Neural progenitor cell (in vitro differentiated cells): ENCODE measurements at regions not wholly inside any gene's neighbourhood (a gene's known extent, or its start where the extent isn't known, plus 50 kb on each side); places are given as distances from the start of the nearest gene placed in this dataset.

Experiments
- DNase-seq: peaks from one replicate; pipeline ENCODE4 v3.0.0-alpha.2; 2016; ENCODE audit warnings: low spot score
- H2AFZ ChIP-seq: fragments of 200-600 bp; sonication (generic); replicated peaks from 2 replicates; pipeline ENCODE4 v1.6.1; 2016; ENCODE audit warnings: antibody characterized with exemption
- H3F3A ChIP-seq: fragments of 200-600 bp; sonication (generic); 2 replicates; pipeline ENCODE4 v1.6.1; 2016; ENCODE audit warnings: antibody characterized with exemption, low read depth
- H3K27ac ChIP-seq: fragments of 200-600 bp; sonication (generic); 2 replicates; pipeline ENCODE4 v1.5.1; 2016; ENCODE audit warnings: mild to moderate bottlenecking
- H3K27me3 ChIP-seq: fragments of 200-600 bp; sonication (generic); 2 replicates; pipeline ENCODE4 v1.6.1; 2016; ENCODE audit warnings: mild to moderate bottlenecking, moderate library complexity
- H3K36me3 ChIP-seq: fragments of 200-600 bp; sonication (generic); 2 replicates; pipeline ENCODE4 v1.5.1; 2016
- H3K4me1 ChIP-seq: fragments of 200-600 bp; sonication (generic); 2 replicates; pipeline ENCODE4 v1.6.1; 2016; ENCODE audit warnings: mixed run types
- H3K4me2 ChIP-seq: fragments of 200-600 bp; sonication (generic); 2 replicates; pipeline ENCODE4 v1.6.1; 2016
- H3K4me3 ChIP-seq: fragments of 200-600 bp; sonication (generic); 2 replicates; pipeline ENCODE4 v1.5.1; 2016
- H3K79me2 ChIP-seq: fragments of 200-600 bp; sonication (generic); 2 replicates; pipeline ENCODE4 v1.6.1; 2016; ENCODE audit warnings: low read depth
- H3K9ac ChIP-seq: fragments of 200-600 bp; sonication (generic); 2 replicates; pipeline ENCODE4 v1.6.1; 2016
- H3K9me3 ChIP-seq: fragments of 200-600 bp; sonication (generic); 2 replicates; pipeline ENCODE4 v1.5.1; 2016; ENCODE audit warnings: low read depth
- H4K20me1 ChIP-seq: fragments of 200-600 bp; sonication (generic); 2 replicates; pipeline ENCODE4 v1.6.1; 2016; ENCODE audit warnings: low read depth
- H3K27ac Mint-ChIP-seq: 3 replicates; pipeline ENCODE4 v1.8.0; 2021; ENCODE audit warnings: mixed read lengths
- H3K27me3 Mint-ChIP-seq: 2 replicates; pipeline ENCODE4 v1.8.0; 2022; ENCODE audit warnings: low read depth, mild to moderate bottlenecking, inconsistent platforms, moderate library complexity, mixed read lengths; ENCODE audit not compliant: insufficient read depth
- H3K36me3 Mint-ChIP-seq: 3 replicates; pipeline ENCODE4 v1.8.0; 2021; ENCODE audit warnings: mixed read lengths
- H3K4me1 Mint-ChIP-seq: 3 replicates; pipeline ENCODE4 v1.8.0; 2021; ENCODE audit warnings: mixed read lengths
- H3K4me3 Mint-ChIP-seq: 3 replicates; pipeline ENCODE4 v1.8.0; 2021; ENCODE audit warnings: mild to moderate bottlenecking, moderate library complexity, mixed read lengths
- H3K9me3 Mint-ChIP-seq: 3 replicates; pipeline ENCODE4 v1.8.0; 2020; ENCODE audit warnings: mixed read lengths
- EZH2 ChIP-seq: fragments of 200-600 bp; sonication (generic); IDR thresholded peaks from 2 replicates; pipeline ENCODE4 v1.6.1; 2017; ENCODE audit warnings: antibody characterized with exemption, mild to moderate bottlenecking, moderate library complexity
- EZH2phosphoT487 ChIP-seq: fragments of 200-600 bp; sonication (generic); IDR thresholded peaks from 2 replicates; pipeline ENCODE4 v1.6.1; 2017; ENCODE audit warnings: antibody characterized with exemption
- TF ChIP-seq, protein P1 (sequence below): fragments of 200-600 bp; sonication (generic); IDR thresholded peaks from 2 replicates; pipeline ENCODE4 v1.5.1; 2017; ENCODE audit warnings: antibody characterized with exemption, mild to moderate bottlenecking

DNA sequence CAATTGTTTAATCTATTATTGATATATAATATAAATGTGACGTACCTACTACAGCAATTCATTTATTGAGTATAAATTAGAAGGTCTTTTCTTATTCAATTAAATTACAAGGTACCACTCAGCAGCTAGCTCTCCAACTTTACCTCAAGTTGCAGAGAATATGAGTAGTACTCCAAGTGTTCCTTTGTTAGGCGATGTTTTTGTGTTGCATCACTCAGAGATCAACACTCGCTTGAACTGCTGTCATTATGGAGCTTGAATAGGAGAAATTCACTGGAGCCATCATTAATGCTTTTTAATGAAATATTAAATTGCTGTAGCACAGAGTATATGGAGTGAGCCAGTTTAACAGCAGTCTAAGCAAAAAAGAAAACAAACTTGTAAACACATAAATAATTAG, 320.0 kb downstream of the FSIP2 start:
- H3K27me3 Mint-ChIP-seq: no peaks in the 10 kb centered on the region
- Histone ChIP-seq H3K36me3 (no peaks in the 10 kb centered on the region), H2AFZ (no peak overlapping the region), H3F3A (peaks cover 5% of the 10 kb centered on the region), H3K9me3 (no peaks in the 10 kb centered on the region), H3K4me2 (no peak overlapping the region), H3K27ac (no peak overlapping the region), H3K27me3 (no peaks in the 10 kb centered on the region), H3K9ac (no peak overlapping the region), H3K79me2 (no peaks in the 10 kb centered on the region), H3K4me3 (no peak overlapping the region), H3K4me1 (peaks cover 14% of the 10 kb centered on the region), H4K20me1 (no peaks in the 10 kb centered on the region)
- TF ChIP-seq EZH2phosphoT487: no peak
- no peak for TF ChIP-seq EZH2
- TF ChIP-seq, protein P1, sequence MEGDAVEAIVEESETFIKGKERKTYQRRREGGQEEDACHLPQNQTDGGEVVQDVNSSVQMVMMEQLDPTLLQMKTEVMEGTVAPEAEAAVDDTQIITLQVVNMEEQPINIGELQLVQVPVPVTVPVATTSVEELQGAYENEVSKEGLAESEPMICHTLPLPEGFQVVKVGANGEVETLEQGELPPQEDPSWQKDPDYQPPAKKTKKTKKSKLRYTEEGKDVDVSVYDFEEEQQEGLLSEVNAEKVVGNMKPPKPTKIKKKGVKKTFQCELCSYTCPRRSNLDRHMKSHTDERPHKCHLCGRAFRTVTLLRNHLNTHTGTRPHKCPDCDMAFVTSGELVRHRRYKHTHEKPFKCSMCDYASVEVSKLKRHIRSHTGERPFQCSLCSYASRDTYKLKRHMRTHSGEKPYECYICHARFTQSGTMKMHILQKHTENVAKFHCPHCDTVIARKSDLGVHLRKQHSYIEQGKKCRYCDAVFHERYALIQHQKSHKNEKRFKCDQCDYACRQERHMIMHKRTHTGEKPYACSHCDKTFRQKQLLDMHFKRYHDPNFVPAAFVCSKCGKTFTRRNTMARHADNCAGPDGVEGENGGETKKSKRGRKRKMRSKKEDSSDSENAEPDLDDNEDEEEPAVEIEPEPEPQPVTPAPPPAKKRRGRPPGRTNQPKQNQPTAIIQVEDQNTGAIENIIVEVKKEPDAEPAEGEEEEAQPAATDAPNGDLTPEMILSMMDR: no peak
- H3K27ac Mint-ChIP-seq: no peak overlapping the region
- H3K4me3 Mint-ChIP-seq: no peak overlapping the region
- peaks cover 11% of the 10 kb centered on the region for H3K4me1 Mint-ChIP-seq
- peak; percentile 16 for DNase-seq
- H3K36me3 Mint-ChIP-seq: no peaks in the 10 kb centered on the region
- no peaks in the 10 kb centered on the region for H3K9me3 Mint-ChIP-seq

GRCh38 chr2:186059096-186059495, 320.5 kb downstream of the FSIP2 start:
- Histone ChIP-seq H3K79me2 (no peaks in the 10 kb centered on the region), H3K27ac (peak overlapping the region; percentile 31), H3K9me3 (no peaks in the 10 kb centered on the region), H4K20me1 (no peaks in the 10 kb centered on the region), H2AFZ (no peak overlapping the region), H3K4me3 (no peak overlapping the region), H3K36me3 (no peaks in the 10 kb centered on the region), H3K4me2 (no peak overlapping the region), H3K4me1 (peaks cover 14% of the 10 kb centered on the region), H3F3A (peaks cover 5% of the 10 kb centered on the region), H3K27me3 (no peaks in the 10 kb centered on the region), H3K9ac (no peak overlapping the region)
- peaks cover 11% of the 10 kb centered on the region for H3K4me1 Mint-ChIP-seq
- no peaks in the 10 kb centered on the region for H3K27me3 Mint-ChIP-seq
- no peak for TF ChIP-seq EZH2phosphoT487
- no peak for DNase-seq
- H3K27ac Mint-ChIP-seq: no peak overlapping the region
- H3K36me3 Mint-ChIP-seq: no peaks in the 10 kb centered on the region
- H3K4me3 Mint-ChIP-seq: no peak overlapping the region
- no peaks in the 10 kb centered on the region for H3K9me3 Mint-ChIP-seq

GRCh38 chr2:186060744-186061440, 322.3 kb downstream of the FSIP2 start:
- no peak for DNase-seq
- Mint-ChIP-seq H3K4me1 (peaks cover 11% of the 10 kb centered on the region), H3K27me3 (no peaks in the 10 kb centered on the region), H3K9me3 (no peaks in the 10 kb centered on the region), H3K4me3 (no peak overlapping the region), H3K36me3 (no peaks in the 10 kb centered on the region), H3K27ac (no peak overlapping the region)
- Histone ChIP-seq H3K27ac (no peak overlapping the region), H4K20me1 (no peaks in the 10 kb centered on the region), H3K4me3 (no peak overlapping the region), H3K4me1 (peaks cover 14% of the 10 kb centered on the region), H3K36me3 (no peaks in the 10 kb centered on the region), H3K9me3 (no peaks in the 10 kb centered on the region), H3K27me3 (no peaks in the 10 kb centered on the region), H3K79me2 (no peaks in the 10 kb centered on the region), H3K4me2 (no peak overlapping the region), H3K9ac (no peak overlapping the region), H3F3A (peaks cover 5% of the 10 kb centered on the region), H2AFZ (no peak overlapping the region)
- no peak for TF ChIP-seq EZH2
- TF ChIP-seq EZH2phosphoT487: no peak
- TF ChIP-seq, protein P1: no peak

- no peaks in the 10 kb centered on the region for H3K9me3 ChIP-seq
- H3K27me3 ChIP-seq: no peaks in the 10 kb centered on the region
- no peaks in the 10 kb centered on the region for H3K36me3 ChIP-seq
- Mint-ChIP-seq H3K9me3 (no peaks in the 10 kb centered on the region), H3K27me3 (no peaks in the 10 kb centered on the region), H3K4me1 (peaks cover 20% of the 10 kb centered on the region), H3K4me3 (no peak overlapping the region), H3K27ac (no peak overlapping the region), H3K36me3 (no peaks in the 10 kb centered on the region)
- H3K27ac ChIP-seq: no peak overlapping the region
- no peak for DNase-seq
- no peak overlapping the region for H2AFZ ChIP-seq
- peaks cover 27% of the 10 kb centered on the region for H3K4me1 ChIP-seq
- no peak overlapping the region for H3K4me3 ChIP-seq
- no peak for TF ChIP-seq EZH2phosphoT487
- TF ChIP-seq EZH2: no peak
- TF ChIP-seq, protein P1: no peak
- peaks cover 5% of the 10 kb centered on the region for H3F3A ChIP-seq
- H4K20me1 ChIP-seq: no peaks in the 10 kb centered on the region
- no peak overlapping the region for H3K4me2 ChIP-seq
- H3K79me2 ChIP-seq: no peaks in the 10 kb centered on the region
- no peak overlapping the region for H3K9ac ChIP-seq
Observed at GRCh38 chr2:186064507-186064906, 325.9 kb downstream of the FSIP2 start.
